ENCODE measurements at regions not wholly inside any gene's neighbourhood (a gene's known extent, or its start where the extent isn't known, plus 50 kb on each side); places are given as distances from the start of the nearest gene placed in this dataset.

GRCh38 chr17:68125111-68125870 is 89.8 kb downstream of the KPNA2 start:
- POLR2A ChIA-PET, result interaction anchor here (0.8 kb wide), 1 partner anchor 12 kb away, joined by 3 read pairs; no protein-coding TSS in a partner anchor
- H3K9me3 Mint-ChIP-seq, result peaks cover 5% of the 10 kb centered on the region
- Histone ChIP-seq H3K27me3 (ENCODE audit: control insufficient read depth in 1 of 2, insufficient read depth in 2 of 2, low read length in 2 of 2) (no peaks in the 10 kb centered on the region), H3K4me1 (ENCODE audit: insufficient read depth, low read length) (no peaks in the 10 kb centered on the region), H3K36me3 (ENCODE audit: insufficient read depth, low read length) (peaks cover 25% of the 10 kb centered on the region), H3K9me3 (ENCODE audit: control insufficient read depth in 1 of 2, insufficient read depth in 1 of 2, low read length in 2 of 2) (peaks cover 0 to 7% of the 10 kb centered on the region in 2 experiments), H3K27ac (ENCODE audit: low read depth in 1 of 2, low read length in 2 of 2) (no peak overlapping the region), H3K4me3 (ENCODE audit: low read length) (no peak overlapping the region)
- CTCF ChIA-PET, result no interaction called here
- H3K27me3 Mint-ChIP-seq, result no peaks in the 10 kb centered on the region
- H3K4me1 Mint-ChIP-seq (ENCODE audit: low read depth), result peaks cover 7% of the 10 kb centered on the region
- H3K36me3 Mint-ChIP-seq (ENCODE audit: low read depth), result peaks cover 79% of the 10 kb centered on the region
- no peak for ATAC-seq (ENCODE audit: poor library complexity)
- no peak overlapping the region for H3K4me3 Mint-ChIP-seq
- intact Hi-C loops (cut with DNase I, micrococcal nuclease), result no loop called here
- H3K27ac Mint-ChIP-seq, result no peak overlapping the region
- no peak for TF ChIP-seq CTCF (IDR thresholded peaks at IDR 0.05)
- no peak for DNase-seq

- Mint-ChIP-seq H3K27ac (no peak overlapping the region), H3K27me3 (no peaks in the 10 kb centered on the region), H3K9me3 (no peaks in the 10 kb centered on the region), H3K4me1 (ENCODE audit: low read depth) (peaks cover 7% of the 10 kb centered on the region), H3K4me3 (no peak overlapping the region), H3K36me3 (ENCODE audit: low read depth) (peaks cover 69% of the 10 kb centered on the region)
- no peaks in the 10 kb centered on the region for H3K4me1 ChIP-seq (ENCODE audit: insufficient read depth, low read length)
- H3K36me3 ChIP-seq (ENCODE audit: insufficient read depth, low read length), result peaks cover 14% of the 10 kb centered on the region
- intact Hi-C loops (cut with DNase I, micrococcal nuclease), result no loop called here
- DNase-seq (no peak), ATAC-seq (ENCODE audit: poor library complexity) (no peak)
- no peak for TF ChIP-seq CTCF (IDR thresholded peaks at IDR 0.05)
- no peaks in the 10 kb centered on the region for H3K9me3 ChIP-seq (ENCODE audit: control insufficient read depth in 1 of 2, insufficient read depth in 1 of 2, low read length in 2 of 2)
- ChIA-PET POLR2A (no interaction called here), CTCF (no interaction called here)
- H3K27me3 ChIP-seq (ENCODE audit: control insufficient read depth in 1 of 2, insufficient read depth in 2 of 2, low read length in 2 of 2), result no peaks in the 10 kb centered on the region
- H3K27ac ChIP-seq (ENCODE audit: low read depth in 1 of 2, low read length in 2 of 2), result no peak overlapping the region
- no peak overlapping the region for H3K4me3 ChIP-seq (ENCODE audit: low read length)
Observed at GRCh38 chr17:68127914-68128313, 92.4 kb downstream of the KPNA2 start.

GRCh38 chr17:68131456-68131855 is 95.9 kb downstream of the KPNA2 start:
- H3K4me1 ChIP-seq (ENCODE audit: insufficient read depth, low read length), result no peaks in the 10 kb centered on the region
- peaks cover 5% of the 10 kb centered on the region for H3K4me1 Mint-ChIP-seq (ENCODE audit: low read depth)
- no peak for DNase-seq
- H3K36me3 ChIP-seq (ENCODE audit: insufficient read depth, low read length), result peaks cover 18% of the 10 kb centered on the region
- no peaks in the 10 kb centered on the region for H3K27me3 ChIP-seq (ENCODE audit: control insufficient read depth in 1 of 2, insufficient read depth in 2 of 2, low read length in 2 of 2)
- H3K36me3 Mint-ChIP-seq (ENCODE audit: low read depth), result peaks cover 54% of the 10 kb centered on the region
- H3K9me3 Mint-ChIP-seq, result no peaks in the 10 kb centered on the region
- H3K4me3 Mint-ChIP-seq, result no peak overlapping the region
- no peak overlapping the region for H3K27ac ChIP-seq (ENCODE audit: low read depth in 1 of 2, low read length in 2 of 2)
- no peak for ATAC-seq (ENCODE audit: poor library complexity)
- no peak for TF ChIP-seq CTCF (IDR thresholded peaks at IDR 0.05)
- H3K9me3 ChIP-seq (ENCODE audit: control insufficient read depth in 1 of 2, insufficient read depth in 1 of 2, low read length in 2 of 2), result no peaks in the 10 kb centered on the region
- no peaks in the 10 kb centered on the region for H3K27me3 Mint-ChIP-seq
- ChIA-PET POLR2A (no interaction called here), CTCF (no interaction called here)
- intact Hi-C loops (cut with DNase I, micrococcal nuclease), result no loop called here
- no peak overlapping the region for H3K4me3 ChIP-seq (ENCODE audit: low read length)
- H3K27ac Mint-ChIP-seq, result no peak overlapping the region
